Sigmoid colon (tissue), 6 donors: ENCODE measurements at regions not wholly inside any gene's neighbourhood (a gene's known extent, or its start where the extent isn't known, plus 50 kb on each side); places are given as distances from the start of the nearest gene placed in this dataset.

ENCODE experiments used
- DNase-seq: peaks from one replicate; pipeline ENCODE4 v3.0.0-alpha.2; 2019
- H3K27ac ChIP-seq, 4 donors: fragments of 200-600 bp; sonication (generic); one replicate each; pipeline ENCODE4 v1.5.1; 2016 to 2019; ENCODE audit warnings: mild to moderate bottlenecking in 1 of 4
- H3K27me3 ChIP-seq, 3 donors: fragments of 200-600 bp; sonication (generic); one replicate each; pipeline ENCODE4 v1.5.1; 2019; ENCODE audit warnings: mild to moderate bottlenecking in 1 of 3
- H3K36me3 ChIP-seq, 4 donors: fragments of 200-600 bp; sonication (generic); one replicate each; pipeline ENCODE4 v1.5.1; 2016 to 2019
- H3K4me1 ChIP-seq, 4 donors: fragments of 200-600 bp; sonication (generic); one replicate each; pipeline ENCODE4 v1.5.1; 2017 to 2019
- H3K4me3 ChIP-seq, 4 donors: fragments of 200-600 bp; sonication (generic); one replicate each; pipeline ENCODE4 v1.5.1; 2017 to 2019; ENCODE audit warnings: mild to moderate bottlenecking in 2 of 4, moderate library complexity in 1 of 4
- H3K9me3 ChIP-seq, 4 donors: fragments of 200-600 bp in 3 of 4; sonication (generic) in 3 of 4; one replicate each; pipeline versions ENCODE4 v1.5.1 to v1.6.1; 2013 to 2019
- EP300 ChIP-seq, 4 donors: sonication (generic); formaldehyde crosslinking; IDR thresholded peaks; one replicate each; pipeline ENCODE4 v1.6.1; 2017; ENCODE audit warnings: antibody characterized with exemption in 4 of 4
- POLR2A ChIP-seq, 2 donors: fragments of 450-650 bp; IDR thresholded peaks; one replicate each; pipeline ENCODE4 v1.6.1; 2016; ENCODE audit warnings: antibody characterized with exemption in 2 of 2, mild to moderate bottlenecking in 2 of 2, moderate library complexity in 2 of 2
- POLR2AphosphoS5 ChIP-seq, 4 donors: sonication (generic); formaldehyde crosslinking; IDR thresholded peaks; one replicate each; pipeline ENCODE4 v1.6.1; 2017; ENCODE audit warnings: antibody characterized with exemption in 4 of 4
- WGBS, 2 donors: extraction: QIAGEN DNeasy Blood & Tissue Kit; methylation state at CpG; one replicate each; pipeline ENCODE4 v1.1.7; 2013; 5-methylcytosine and 5-hydroxymethylcytosine counted together
- intact Hi-C: fragments of 100-400 bp; cut with DNase I; formaldehyde crosslinking; loops from one replicate; pipeline ENCODE4 v1.15.1; 2023
- TF ChIP-seq, protein P1 (sequence below), 4 experiments: fragments of 450-650 bp in 3 of 4; fragments of 200-600 bp in 1 of 4; IDR thresholded peaks; one replicate each; pipeline ENCODE4 v1.5.1; 2016 to 2019; ENCODE audit warnings: antibody characterized with exemption in 4 of 4, mild to moderate bottlenecking in 3 of 4, moderate library complexity in 2 of 4
- donor health status: healthy with polysubstance abuse.
- donor health status: healthy.

DNA sequence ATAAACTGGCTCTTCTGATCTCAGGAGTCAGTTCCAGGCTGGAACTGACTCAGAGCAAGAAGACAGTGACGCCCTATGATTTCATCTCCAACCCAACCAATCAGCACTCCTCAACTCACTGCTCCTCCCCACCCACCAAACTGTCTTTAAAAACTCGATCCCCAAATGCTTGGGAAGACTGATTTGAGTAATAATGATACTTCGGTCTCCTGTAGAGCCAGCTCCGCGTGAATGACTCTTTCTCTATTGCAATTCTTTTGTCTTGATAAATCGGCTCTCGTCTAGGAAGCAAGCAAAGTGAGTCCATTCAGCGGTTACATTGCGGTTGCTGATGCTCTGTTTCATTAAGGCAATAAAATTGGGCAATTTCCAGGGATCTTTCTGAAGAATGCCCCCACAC is 1025.3 kb upstream of the CNTNAP5 start:
- no peaks in the 10 kb centered on the region for H3K4me1 ChIP-seq
- TF ChIP-seq POLR2AphosphoS5 (IDR thresholded peaks at IDR 0.05) (no peak), POLR2A (IDR thresholded peaks at IDR 0.05) (no peak), EP300 (IDR thresholded peaks at IDR 0.05) (no peak)
- TF ChIP-seq, protein P1, sequence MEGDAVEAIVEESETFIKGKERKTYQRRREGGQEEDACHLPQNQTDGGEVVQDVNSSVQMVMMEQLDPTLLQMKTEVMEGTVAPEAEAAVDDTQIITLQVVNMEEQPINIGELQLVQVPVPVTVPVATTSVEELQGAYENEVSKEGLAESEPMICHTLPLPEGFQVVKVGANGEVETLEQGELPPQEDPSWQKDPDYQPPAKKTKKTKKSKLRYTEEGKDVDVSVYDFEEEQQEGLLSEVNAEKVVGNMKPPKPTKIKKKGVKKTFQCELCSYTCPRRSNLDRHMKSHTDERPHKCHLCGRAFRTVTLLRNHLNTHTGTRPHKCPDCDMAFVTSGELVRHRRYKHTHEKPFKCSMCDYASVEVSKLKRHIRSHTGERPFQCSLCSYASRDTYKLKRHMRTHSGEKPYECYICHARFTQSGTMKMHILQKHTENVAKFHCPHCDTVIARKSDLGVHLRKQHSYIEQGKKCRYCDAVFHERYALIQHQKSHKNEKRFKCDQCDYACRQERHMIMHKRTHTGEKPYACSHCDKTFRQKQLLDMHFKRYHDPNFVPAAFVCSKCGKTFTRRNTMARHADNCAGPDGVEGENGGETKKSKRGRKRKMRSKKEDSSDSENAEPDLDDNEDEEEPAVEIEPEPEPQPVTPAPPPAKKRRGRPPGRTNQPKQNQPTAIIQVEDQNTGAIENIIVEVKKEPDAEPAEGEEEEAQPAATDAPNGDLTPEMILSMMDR (IDR thresholded peaks at IDR 0.05), result no peak
- H3K27me3 ChIP-seq, result no peaks in the 10 kb centered on the region
- no peak overlapping the region for H3K4me3 ChIP-seq
- no peaks in the 10 kb centered on the region for H3K36me3 ChIP-seq
- peaks cover 0 to 5% (median 0%) of the 10 kb centered on the region in 4 donors for H3K9me3 ChIP-seq
- WGBS, 2 donors, result 66 to 73% methylated on average over 9 of the region's 9 CpGs
- no peak for DNase-seq
- H3K27ac ChIP-seq, result no peak overlapping the region
- intact Hi-C loops, result no loop called here

DNA sequence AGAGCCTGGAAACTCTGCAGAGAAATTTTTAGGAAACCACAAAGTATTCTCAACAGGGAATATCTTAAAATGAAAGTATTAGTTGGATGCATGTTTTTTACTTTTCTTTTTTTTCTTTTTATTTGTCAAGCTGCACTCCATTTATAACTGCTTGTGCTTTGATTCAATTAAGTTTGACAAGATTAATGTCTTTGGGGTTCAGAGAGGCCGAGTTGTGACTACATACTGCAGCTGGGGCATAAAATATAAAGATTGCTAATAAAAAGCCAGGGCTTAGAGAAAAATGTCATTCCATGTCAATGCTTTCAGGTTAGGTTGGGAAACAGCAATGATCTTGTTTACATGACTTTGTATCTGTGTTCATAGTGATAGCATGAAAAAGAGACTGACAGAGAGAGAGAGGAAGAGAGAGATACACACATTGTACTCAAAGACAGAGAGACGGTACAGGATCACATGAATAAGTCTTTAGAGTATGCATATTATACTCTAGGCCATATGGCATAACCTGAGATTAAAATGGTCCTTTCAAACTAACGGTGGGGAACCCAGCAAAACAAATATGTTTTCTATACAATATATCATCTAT is 1022.3 kb upstream of the CNTNAP5 start:
- no peak overlapping the region for H3K4me3 ChIP-seq
- no peak for DNase-seq
- H3K4me1 ChIP-seq, result no peaks in the 10 kb centered on the region
- peaks cover 0 to 5% (median 2%) of the 10 kb centered on the region in 4 donors for H3K9me3 ChIP-seq
- H3K36me3 ChIP-seq, result no peaks in the 10 kb centered on the region
- no peaks in the 10 kb centered on the region for H3K27me3 ChIP-seq
- TF ChIP-seq POLR2A (IDR thresholded peaks at IDR 0.05) (no peak), EP300 (IDR thresholded peaks at IDR 0.05) (no peak), POLR2AphosphoS5 (IDR thresholded peaks at IDR 0.05) (no peak)
- TF ChIP-seq, protein P1 (IDR thresholded peaks at IDR 0.05), result no peak
- intact Hi-C loops, result no loop called here
- H3K27ac ChIP-seq, result no peak overlapping the region
- WGBS, 2 donors, result 62 to 77% methylated on average over 3 of the region's 3 CpGs

DNA sequence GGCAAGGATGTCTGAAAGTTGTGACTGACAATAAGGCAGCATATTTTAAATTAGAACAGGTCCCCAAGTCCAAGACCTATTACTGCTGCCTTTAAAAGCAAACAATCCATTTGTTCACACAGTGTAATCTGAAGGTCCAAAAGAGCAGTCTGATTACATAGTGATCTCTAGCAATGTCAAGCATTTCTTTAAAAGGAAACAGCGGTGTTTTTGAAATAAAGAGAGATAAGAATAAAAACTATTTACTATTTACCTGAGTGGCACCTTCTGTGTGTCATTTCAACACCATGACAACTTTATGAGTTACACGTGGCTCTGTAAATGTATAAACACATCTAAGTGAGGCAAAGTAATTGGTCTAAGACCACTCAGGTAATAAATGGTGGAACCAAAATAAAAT is 1009.9 kb upstream of the CNTNAP5 start:
- Histone ChIP-seq H3K4me3 (no peak overlapping the region), H3K27ac (no peak overlapping the region), H3K36me3 (no peaks in the 10 kb centered on the region), H3K4me1 (no peaks in the 10 kb centered on the region), H3K27me3 (no peaks in the 10 kb centered on the region), H3K9me3 (no peaks in the 10 kb centered on the region)
- WGBS, 2 donors, result 13 to 58% methylated on average over 2 of the region's 2 CpGs
- DNase-seq, result no peak
- no peak for TF ChIP-seq EP300 (IDR thresholded peaks at IDR 0.05)
- TF ChIP-seq POLR2AphosphoS5 (IDR thresholded peaks at IDR 0.05), result no peak
- TF ChIP-seq, protein P1 (IDR thresholded peaks at IDR 0.05), result no peak
- TF ChIP-seq POLR2A (IDR thresholded peaks at IDR 0.05), result no peak
- intact Hi-C loops, result no loop called here

DNA sequence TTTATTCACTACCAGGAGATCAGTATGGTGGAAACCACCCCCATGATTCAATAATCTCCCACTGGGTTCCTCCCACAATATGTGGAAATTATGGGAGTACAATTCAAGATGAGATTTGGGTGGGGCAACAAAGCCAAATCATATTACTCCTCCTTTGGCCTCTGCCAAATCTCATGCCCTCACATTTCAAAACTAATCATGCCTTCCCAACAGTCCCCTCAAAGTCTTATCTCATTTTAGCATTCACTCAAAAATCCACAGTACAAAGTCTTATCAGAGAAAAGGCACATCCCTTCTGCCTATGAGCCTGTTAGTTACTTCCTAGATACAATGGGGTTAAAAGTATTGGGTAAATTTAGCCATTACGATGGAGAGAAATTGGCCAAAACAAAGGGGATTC is 989.5 kb upstream of the CNTNAP5 start:
- no peak overlapping the region for H3K27ac ChIP-seq
- H3K36me3 ChIP-seq, result no peaks in the 10 kb centered on the region
- peaks cover 0 to 4% (median 0%) of the 10 kb centered on the region in 4 donors for H3K9me3 ChIP-seq
- H3K4me1 ChIP-seq, result no peaks in the 10 kb centered on the region
- TF ChIP-seq POLR2A (IDR thresholded peaks at IDR 0.05) (no peak), EP300 (IDR thresholded peaks at IDR 0.05) (no peak), POLR2AphosphoS5 (IDR thresholded peaks at IDR 0.05) (no peak)
- TF ChIP-seq, protein P1 (IDR thresholded peaks at IDR 0.05), result no peak
- H3K4me3 ChIP-seq, result no peak overlapping the region
- no peaks in the 10 kb centered on the region for H3K27me3 ChIP-seq
- no peak for DNase-seq
- intact Hi-C loops, result no loop called here
- 90 to 94% methylated on average over 1 of the region's 1 CpG for whole genome bisulfite sequencing, 2 donors

DNA sequence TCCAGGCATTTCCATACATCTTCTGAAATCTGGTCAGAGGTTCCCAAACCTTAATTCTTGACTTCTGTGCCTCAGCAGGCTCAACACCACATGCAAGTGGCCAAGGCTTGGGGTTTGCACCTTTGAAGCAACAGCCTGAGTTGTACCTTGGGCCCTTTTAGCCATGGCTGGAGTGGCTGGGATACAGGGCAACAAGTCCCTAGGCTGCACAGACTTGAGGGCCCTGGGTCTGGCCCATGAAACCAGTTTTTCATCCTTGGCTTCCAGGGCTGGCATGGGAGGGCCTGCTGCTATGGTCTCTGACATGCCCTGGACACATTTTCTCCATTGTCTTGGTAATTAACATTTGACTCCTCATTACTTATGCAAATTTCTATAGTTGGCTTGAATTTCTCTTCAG is 988.8 kb upstream of the CNTNAP5 start:
- Histone ChIP-seq H3K4me1 (no peaks in the 10 kb centered on the region), H3K9me3 (peaks cover 0 to 4% (median 0%) of the 10 kb centered on the region in 4 donors), H3K27ac (no peak overlapping the region), H3K36me3 (no peaks in the 10 kb centered on the region), H3K4me3 (no peak overlapping the region), H3K27me3 (no peaks in the 10 kb centered on the region)
- intact Hi-C loops, result no loop called here
- DNase-seq, result no peak
- no peak for TF ChIP-seq EP300 (IDR thresholded peaks at IDR 0.05)
- TF ChIP-seq, protein P1 (IDR thresholded peaks at IDR 0.05), result no peak
- TF ChIP-seq POLR2A (IDR thresholded peaks at IDR 0.05), result no peak
- no peak for TF ChIP-seq POLR2AphosphoS5 (IDR thresholded peaks at IDR 0.05)
